H1 (cell line): ENCODE measurements at regions not wholly inside any gene's neighbourhood (a gene's known extent, or its start where the extent isn't known, plus 50 kb on each side); places are given as distances from the start of the nearest gene placed in this dataset.

Experiments used
- BACH1 ChIP-seq: IDR thresholded peaks from 2 replicates; pipeline ENCODE4 v1.6.1; 2012; ENCODE audit warnings: low read length, improper control_type of control experiment
- CEBPB ChIP-seq: IDR thresholded peaks from 2 replicates; pipeline ENCODE4 v1.6.1; 2012; ENCODE audit warnings: low read depth, low read length
- E2F6 ChIP-seq: IDR thresholded peaks from 2 replicates; pipeline ENCODE4 v1.6.1; 2012; ENCODE audit warnings: inconsistent platforms
- GTF2F1 ChIP-seq: IDR thresholded peaks from 2 replicates; pipeline ENCODE4 v1.6.1; 2012; ENCODE audit warnings: low read depth, low read length, improper control_type of control experiment, borderline replicate concordance
- SUZ12 ChIP-seq: fragments of 200-600 bp; sonication (generic); IDR thresholded peaks from 2 replicates; pipeline ENCODE4 v1.6.1; 2012; ENCODE audit warnings: mild to moderate bottlenecking, inconsistent platforms, low read length, moderate library complexity, mixed read lengths

GRCh38 chr22:47673557-47673956, 911.1 kb downstream of the TBC1D22A start (continued):
- TF ChIP-seq GTF2F1 (no peak), E2F6 (no peak), BACH1 (no peak), SUZ12 (no peak), CEBPB (no peak)
